Ascending aorta (tissue), 2 donors: ENCODE measurements at regions not wholly inside any gene's neighbourhood (a gene's known extent, or its start where the extent isn't known, plus 50 kb on each side); places are given as distances from the start of the nearest gene placed in this dataset.

Source experiments
- DNase-seq, 2 donors: peaks; one replicate each; pipeline ENCODE4 v3.0.0-alpha.2; 2019; ENCODE audit warnings: low spot score in 2 of 2
- H3K27ac ChIP-seq, 2 donors: fragments of 200-600 bp; sonication (generic); one replicate each; pipeline ENCODE4 v1.5.1; 2016 to 2017; ENCODE audit warnings: mild to moderate bottlenecking in 1 of 2
- H3K27me3 ChIP-seq: fragments of 200-600 bp; sonication (generic); one replicate; pipeline ENCODE4 v1.5.1; 2017
- H3K36me3 ChIP-seq, 2 donors: fragments of 200-600 bp; sonication (generic); one replicate each; pipeline ENCODE4 v1.5.1; 2016
- H3K4me1 ChIP-seq, 2 donors: fragments of 200-600 bp; sonication (generic); one replicate each; pipeline ENCODE4 v1.5.1; 2016 to 2017; ENCODE audit warnings: mild to moderate bottlenecking in 1 of 2
- H3K4me3 ChIP-seq, 2 donors: fragments of 200-600 bp; sonication (generic); one replicate each; pipeline ENCODE4 v1.5.1; 2016 to 2017; ENCODE audit warnings: mild to moderate bottlenecking in 1 of 2
- H3K9me3 ChIP-seq, 2 donors: fragments of 200-600 bp; sonication (generic); one replicate each; pipeline ENCODE4 v1.5.1; 2016
- intact Hi-C: fragments of 100-400 bp; cut with DNase I; formaldehyde crosslinking; loops from one replicate; pipeline ENCODE4 v1.15.1; 2023
- TF ChIP-seq, protein P1 (sequence below), 3 experiments: fragments of 200-600 bp in 2 of 3; fragments of 450-650 bp in 1 of 3; sonication (generic) in 2 of 3; IDR thresholded peaks; one replicate each; pipeline ENCODE4 v1.5.1; 2016 to 2019; ENCODE audit warnings: antibody characterized with exemption in 3 of 3, mild to moderate bottlenecking in 1 of 3, moderate library complexity in 1 of 3

DNA sequence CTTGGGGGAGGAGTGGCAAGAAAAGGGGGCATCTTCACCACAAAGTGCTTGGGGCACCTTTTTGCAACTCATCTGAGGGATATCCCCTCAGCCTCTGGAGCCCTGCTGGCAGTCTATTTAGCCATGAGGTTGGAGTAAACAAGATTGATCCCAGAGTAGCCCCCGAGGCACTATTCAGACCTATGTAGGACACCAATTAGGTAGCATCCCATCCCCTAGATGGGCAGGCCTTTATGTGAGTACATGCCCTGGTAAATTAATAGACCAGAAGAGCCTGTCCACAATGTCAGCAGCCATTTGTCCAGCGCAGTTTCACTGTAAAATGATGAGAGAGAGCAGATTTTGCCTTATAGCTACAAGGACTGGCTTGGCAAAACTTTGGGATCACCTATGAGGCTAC, 221.4 kb downstream of the DRD1 start:
- no peak for DNase-seq
- TF ChIP-seq, protein P1, sequence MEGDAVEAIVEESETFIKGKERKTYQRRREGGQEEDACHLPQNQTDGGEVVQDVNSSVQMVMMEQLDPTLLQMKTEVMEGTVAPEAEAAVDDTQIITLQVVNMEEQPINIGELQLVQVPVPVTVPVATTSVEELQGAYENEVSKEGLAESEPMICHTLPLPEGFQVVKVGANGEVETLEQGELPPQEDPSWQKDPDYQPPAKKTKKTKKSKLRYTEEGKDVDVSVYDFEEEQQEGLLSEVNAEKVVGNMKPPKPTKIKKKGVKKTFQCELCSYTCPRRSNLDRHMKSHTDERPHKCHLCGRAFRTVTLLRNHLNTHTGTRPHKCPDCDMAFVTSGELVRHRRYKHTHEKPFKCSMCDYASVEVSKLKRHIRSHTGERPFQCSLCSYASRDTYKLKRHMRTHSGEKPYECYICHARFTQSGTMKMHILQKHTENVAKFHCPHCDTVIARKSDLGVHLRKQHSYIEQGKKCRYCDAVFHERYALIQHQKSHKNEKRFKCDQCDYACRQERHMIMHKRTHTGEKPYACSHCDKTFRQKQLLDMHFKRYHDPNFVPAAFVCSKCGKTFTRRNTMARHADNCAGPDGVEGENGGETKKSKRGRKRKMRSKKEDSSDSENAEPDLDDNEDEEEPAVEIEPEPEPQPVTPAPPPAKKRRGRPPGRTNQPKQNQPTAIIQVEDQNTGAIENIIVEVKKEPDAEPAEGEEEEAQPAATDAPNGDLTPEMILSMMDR (IDR thresholded peaks at IDR 0.05): no peak
- Histone ChIP-seq H3K27me3 (no peaks in the 10 kb centered on the region), H3K4me1 (peaks cover 0 to 18% of the 10 kb centered on the region in 2 donors), H3K27ac (no peak overlapping the region), H3K4me3 (no peak overlapping the region), H3K9me3 (no peaks in the 10 kb centered on the region), H3K36me3 (no peaks in the 10 kb centered on the region)
- intact Hi-C loops: no loop called here

- intact Hi-C loops: no loop called here
- TF ChIP-seq, protein P1 (IDR thresholded peaks at IDR 0.05): no peak
- no peak overlapping the region for H3K4me3 ChIP-seq
- H3K27ac ChIP-seq: no peak overlapping the region
- H3K27me3 ChIP-seq: no peaks in the 10 kb centered on the region
- no peaks in the 10 kb centered on the region for H3K36me3 ChIP-seq
- no peak for DNase-seq
- peaks cover 5 to 35% of the 10 kb centered on the region in 2 donors for H3K4me1 ChIP-seq
- H3K9me3 ChIP-seq: no peaks in the 10 kb centered on the region
Observed at GRCh38 chr5:175220549-175220948, 223.4 kb downstream of the DRD1 start.

DNA sequence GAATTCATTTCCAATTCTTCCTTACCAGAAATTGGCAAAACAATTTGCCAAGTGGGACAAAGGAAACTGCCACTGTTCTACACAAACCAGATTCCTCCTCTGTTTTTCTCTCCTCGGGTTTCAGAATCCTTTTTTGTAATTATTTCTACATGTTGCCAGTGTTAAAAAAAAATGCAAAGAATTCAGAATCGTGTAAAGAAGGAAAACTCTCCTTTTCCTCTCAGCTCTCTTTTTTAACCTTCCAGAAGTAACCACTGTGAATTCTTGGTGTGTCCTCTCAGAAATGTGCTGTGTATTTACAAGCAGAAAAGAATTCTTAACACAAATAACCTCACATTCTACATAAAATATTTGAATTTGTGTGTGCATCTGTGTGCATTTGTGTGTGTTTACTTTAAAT, 224.6 kb downstream of the DRD1 start:
- Histone ChIP-seq H3K4me1 (peaks cover 10 to 47% of the 10 kb centered on the region in 2 donors), H3K27me3 (no peaks in the 10 kb centered on the region), H3K4me3 (no peak overlapping the region), H3K27ac (no peak overlapping the region), H3K9me3 (no peaks in the 10 kb centered on the region), H3K36me3 (no peaks in the 10 kb centered on the region)
- TF ChIP-seq, protein P1 (IDR thresholded peaks at IDR 0.05): no peak
- no peak for DNase-seq
- intact Hi-C loops: loop anchor here (5.0 to 10.0 kb wide), 2 partner anchors 232 to 665 kb away; no protein-coding TSS in a partner anchor

DNA sequence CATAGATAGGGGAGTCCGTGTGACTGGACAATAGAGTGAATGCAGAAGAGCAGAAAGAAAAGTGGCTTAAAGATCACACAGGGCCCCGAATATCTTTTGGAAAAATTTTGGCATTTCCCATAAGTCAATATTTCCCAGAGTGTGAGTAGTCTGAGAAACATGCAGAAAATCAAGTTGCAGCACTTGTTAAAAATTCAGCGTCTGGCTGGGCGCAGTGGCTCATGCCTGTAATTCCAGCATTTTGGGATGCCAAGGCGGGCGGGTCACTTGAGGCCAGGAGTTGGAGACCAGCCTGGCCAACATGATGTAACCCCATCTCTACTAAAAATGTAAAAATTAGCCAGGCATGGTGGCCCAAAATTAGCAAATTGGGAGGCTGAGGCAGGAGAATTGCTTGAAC, 227.0 kb downstream of the DRD1 start:
- DNase-seq: peak; percentile 48 to 94
- TF ChIP-seq, protein P1 (IDR thresholded peaks at IDR 0.05): no peak
- H3K4me1 ChIP-seq: peaks cover 10 to 51% of the 10 kb centered on the region in 2 donors
- intact Hi-C loops: loop anchor here (1.0 to 10.0 kb wide), 3 partner anchors 29 to 662 kb away; no protein-coding TSS in a partner anchor
- no peaks in the 10 kb centered on the region for H3K36me3 ChIP-seq
- peak overlapping the region; percentile 66 to 72 for H3K27ac ChIP-seq
- peak overlapping the region in 1 of 2 donors; percentile 0 for H3K4me3 ChIP-seq
- H3K9me3 ChIP-seq: no peaks in the 10 kb centered on the region
- H3K27me3 ChIP-seq: no peaks in the 10 kb centered on the region

GRCh38 chr5:175215906-175216305, 228.1 kb downstream of the DRD1 start:
- TF ChIP-seq, protein P1 (IDR thresholded peaks at IDR 0.05): no peak
- DNase-seq: no peak
- Histone ChIP-seq H3K4me3 (no peak overlapping the region), H3K4me1 (peaks cover 10 to 51% of the 10 kb centered on the region in 2 donors), H3K9me3 (no peaks in the 10 kb centered on the region), H3K27ac (peak overlapping the region; percentile 66 to 72), H3K27me3 (no peaks in the 10 kb centered on the region), H3K36me3 (no peaks in the 10 kb centered on the region)
- intact Hi-C loops: loop anchor here (5.0 to 10.0 kb wide), 2 partner anchors 229 to 661 kb away; no protein-coding TSS in a partner anchor

GRCh38 chr5:175214152-175214551, 229.8 kb downstream of the DRD1 start:
- H3K4me3 ChIP-seq: no peak overlapping the region
- no peaks in the 10 kb centered on the region for H3K27me3 ChIP-seq
- H3K27ac ChIP-seq: no peak overlapping the region
- H3K9me3 ChIP-seq: no peaks in the 10 kb centered on the region
- H3K36me3 ChIP-seq: no peaks in the 10 kb centered on the region
- peak; percentile 54 to 92 for DNase-seq
- TF ChIP-seq, protein P1 (IDR thresholded peaks at IDR 0.05): no peak
- intact Hi-C loops: loop anchor here (10.0 kb wide), 1 partner anchor 659 kb away; no protein-coding TSS in a partner anchor
- H3K4me1 ChIP-seq: peaks cover 10 to 45% of the 10 kb centered on the region in 2 donors
